CD4-positive, alpha-beta memory T cell (primary cell): ENCODE measurements at regions not wholly inside any gene's neighbourhood (a gene's known extent, or its start where the extent isn't known, plus 50 kb on each side); places are given as distances from the start of the nearest gene placed in this dataset.

ENCODE experiments used
- CTCF ChIA-PET: fragments of 350-600 bp; sonication (Branson Sonifier 250); formaldehyde crosslinking; loops from one replicate; lab custom pipeline; 2021; ENCODE audit warnings: inconsistent platforms; ENCODE audit not compliant: partially characterized antibody; lab: Charles Lee
- POLR2A ChIA-PET: fragments of 350-600 bp; sonication (Branson Sonifier 250); formaldehyde crosslinking; loops from one replicate; lab custom pipeline; 2021; ENCODE audit not compliant: partially characterized antibody; lab: Charles Lee
- DNase-seq, 5 donors: peaks; one replicate each; pipeline versions ENCODE4 v3.0.0 to v3.0.0-alpha.2; 2020 to 2022; ENCODE audit warnings: mixed read lengths in 1 of 5
- H3K27ac ChIP-seq: one replicate; pipeline ENCODE4 v1.7.0; 2013; ENCODE audit warnings: low read depth, low read length
- H3K27me3 ChIP-seq: 2 replicates; pipeline ENCODE4 v1.7.0; 2013; ENCODE audit warnings: mild to moderate bottlenecking, low read length, moderate library complexity; ENCODE audit not compliant: insufficient read depth
- H3K36me3 ChIP-seq: 2 replicates; pipeline ENCODE4 v1.7.0; 2013; ENCODE audit warnings: mild to moderate bottlenecking, low read length, moderate library complexity; ENCODE audit not compliant: insufficient read depth
- H3K4me1 ChIP-seq: 2 replicates; pipeline ENCODE4 v1.7.0; 2013; ENCODE audit warnings: mild to moderate bottlenecking, low read length, moderate library complexity; ENCODE audit not compliant: insufficient read depth
- H3K4me3 ChIP-seq, 2 donors: one replicate each; pipeline ENCODE4 v1.7.0; 2013; ENCODE audit warnings: low read length in 2 of 2, mild to moderate bottlenecking in 1 of 2
- H3K9me3 ChIP-seq, 2 donors: one replicate each; pipeline ENCODE4 v1.7.0; 2013; ENCODE audit warnings: low read length in 2 of 2, control low read depth in 1 of 2; ENCODE audit not compliant: control insufficient read depth in 1 of 2
- H3K27ac Mint-ChIP-seq, 7 donors: one replicate each; pipeline ENCODE4 v1.8.0; 2020 to 2021; ENCODE audit warnings: mixed read lengths in 7 of 7, mild to moderate bottlenecking in 6 of 7, inconsistent platforms in 3 of 7, moderate library complexity in 3 of 7
- H3K27me3 Mint-ChIP-seq, 2 donors: one replicate each; pipeline ENCODE4 v1.8.0; 2020 to 2021; ENCODE audit warnings: mixed read lengths in 2 of 2
- H3K36me3 Mint-ChIP-seq, 2 donors: one replicate each; pipeline ENCODE4 v1.8.0; 2020 to 2021; ENCODE audit warnings: mixed read lengths in 2 of 2, inconsistent platforms in 1 of 2, mild to moderate bottlenecking in 1 of 2
- H3K4me1 Mint-ChIP-seq, 4 donors: one replicate each; pipeline ENCODE4 v1.8.0; 2020 to 2021; ENCODE audit warnings: mixed read lengths in 4 of 4, mild to moderate bottlenecking in 1 of 4
- H3K4me3 Mint-ChIP-seq, 8 donors: one replicate each; pipeline ENCODE4 v1.8.0; 2020 to 2021; ENCODE audit warnings: mixed read lengths in 8 of 8, mild to moderate bottlenecking in 7 of 8, moderate library complexity in 6 of 8, inconsistent platforms in 3 of 8
- H3K9me3 Mint-ChIP-seq, 8 donors: one replicate each; pipeline ENCODE4 v1.8.0; 2020 to 2021; ENCODE audit warnings: mixed read lengths in 8 of 8, mild to moderate bottlenecking in 5 of 8, inconsistent platforms in 3 of 8, moderate library complexity in 1 of 8
- intact Hi-C: fragments of 100-400 bp; cut with micrococcal nuclease; formaldehyde crosslinking; loops from one replicate; pipeline ENCODE4 v1.15.1; 2023

DNA sequence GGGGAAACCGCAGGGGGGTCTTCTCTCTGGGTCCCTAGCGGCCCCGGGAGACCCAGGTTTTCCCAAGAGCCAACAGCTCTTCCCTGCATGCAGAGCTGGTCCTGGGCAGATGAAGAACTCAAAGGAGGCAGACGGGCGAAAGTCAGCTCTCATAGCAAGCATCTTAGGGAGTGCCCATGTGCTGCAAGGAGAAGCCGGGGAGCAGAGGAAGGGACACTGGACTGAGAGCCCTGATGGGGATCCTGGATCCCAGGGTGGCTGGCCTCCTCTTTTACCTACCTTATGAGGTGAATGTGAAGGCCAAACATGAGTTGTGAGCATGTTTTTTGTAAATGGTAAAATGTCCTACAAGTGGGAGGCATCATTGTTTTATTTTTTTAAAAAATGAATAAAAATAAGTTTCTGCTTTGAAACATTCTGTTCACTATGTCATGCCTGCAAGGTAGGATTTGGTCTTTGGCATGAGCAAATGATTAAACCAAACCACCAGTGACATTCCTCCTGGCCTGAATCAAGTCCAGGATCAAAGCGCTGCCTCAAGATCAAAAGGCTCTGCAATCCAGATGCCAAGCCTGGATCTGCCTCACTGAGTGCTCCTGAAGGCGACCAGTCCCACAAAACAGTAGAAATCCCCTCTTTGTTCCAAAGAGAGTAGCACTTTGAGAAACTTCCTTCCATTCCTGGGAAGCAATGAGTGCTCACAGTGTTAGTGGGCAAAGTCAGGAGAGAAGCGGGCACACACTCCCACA lies 92.2 kb upstream of the SERP2 start:
- Mint-ChIP-seq H3K4me1 (peaks cover 3 to 13% (median 11%) of the 10 kb centered on the region in 4 donors), H3K36me3 (no peaks in the 10 kb centered on the region), H3K4me3 (no peak overlapping the region), H3K27ac (no peak overlapping the region), H3K9me3 (peaks cover 0 to 9% (median 4%) of the 10 kb centered on the region in 8 donors), H3K27me3 (peaks cover 26 to 46% of the 10 kb centered on the region in 2 donors)
- H3K4me3 ChIP-seq: no peak overlapping the region
- DNase-seq: no peak
- H3K36me3 ChIP-seq: no peaks in the 10 kb centered on the region
- H3K9me3 ChIP-seq: no peaks in the 10 kb centered on the region
- no peaks in the 10 kb centered on the region for H3K27me3 ChIP-seq
- no peak overlapping the region for H3K27ac ChIP-seq
- CTCF ChIA-PET: no interaction called here
- POLR2A ChIA-PET: no interaction called here
- H3K4me1 ChIP-seq: peaks cover 8% of the 10 kb centered on the region
- intact Hi-C loops: no loop called here

DNA sequence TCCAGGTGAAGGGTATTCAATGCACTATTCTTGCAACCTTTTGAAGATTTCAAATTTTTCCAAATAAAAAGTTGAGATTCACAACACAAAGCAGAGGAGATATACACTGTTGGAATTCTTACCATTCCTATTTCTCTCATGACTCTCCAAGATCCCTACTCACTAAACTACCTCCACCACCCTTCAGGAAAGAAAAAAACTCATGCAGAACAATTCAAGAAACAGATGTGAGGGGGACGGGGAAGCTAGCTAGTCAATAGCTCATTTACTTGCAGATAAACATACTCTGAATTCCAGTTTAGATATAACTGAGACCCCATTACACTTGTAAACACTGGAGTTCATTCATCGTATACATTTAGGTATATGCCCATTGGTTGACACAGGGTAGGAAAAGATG lies 90.0 kb upstream of the SERP2 start:
- H3K4me1 Mint-ChIP-seq: peaks cover 0 to 3% (median 0%) of the 10 kb centered on the region in 4 donors
- no peaks in the 10 kb centered on the region for H3K36me3 Mint-ChIP-seq
- ChIA-PET POLR2A (no interaction called here), CTCF (no interaction called here)
- no peaks in the 10 kb centered on the region for H3K27me3 ChIP-seq
- H3K36me3 ChIP-seq: no peaks in the 10 kb centered on the region
- no peak overlapping the region for H3K27ac Mint-ChIP-seq
- DNase-seq: no peak
- H3K9me3 ChIP-seq: no peaks in the 10 kb centered on the region
- H3K27ac ChIP-seq: no peak overlapping the region
- H3K4me3 Mint-ChIP-seq: no peak overlapping the region
- H3K4me3 ChIP-seq: no peak overlapping the region
- peaks cover 0 to 6% (median 2%) of the 10 kb centered on the region in 8 donors for H3K9me3 Mint-ChIP-seq
- H3K4me1 ChIP-seq: no peaks in the 10 kb centered on the region
- intact Hi-C loops: no loop called here
- H3K27me3 Mint-ChIP-seq: peaks cover 32 to 55% of the 10 kb centered on the region in 2 donors

DNA sequence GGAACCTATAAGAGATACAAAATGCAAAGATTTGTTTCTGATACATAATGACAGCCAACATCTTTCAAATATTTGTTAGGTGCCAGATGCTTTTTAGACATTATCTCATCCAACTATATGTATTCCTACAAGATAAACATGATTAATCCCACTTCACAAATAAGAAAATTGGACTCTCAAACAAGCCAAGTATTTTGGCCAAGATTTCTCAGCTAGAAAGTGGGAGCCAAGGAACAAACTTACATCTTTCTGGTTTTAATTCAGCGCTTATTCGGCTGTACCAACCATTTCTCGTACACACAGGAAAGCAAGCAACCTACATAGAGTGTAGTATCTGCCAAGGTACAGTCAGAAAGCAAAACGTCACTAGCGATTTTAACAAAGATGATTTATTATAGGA lies 85.7 kb upstream of the SERP2 start:
- no peaks in the 10 kb centered on the region for H3K36me3 ChIP-seq
- H3K9me3 Mint-ChIP-seq: peaks cover 0 to 4% (median 1%) of the 10 kb centered on the region in 8 donors
- no peak overlapping the region for H3K27ac Mint-ChIP-seq
- H3K4me1 Mint-ChIP-seq: no peaks in the 10 kb centered on the region
- H3K9me3 ChIP-seq: no peaks in the 10 kb centered on the region
- H3K36me3 Mint-ChIP-seq: no peaks in the 10 kb centered on the region
- H3K4me3 Mint-ChIP-seq: no peak overlapping the region
- no peaks in the 10 kb centered on the region for H3K27me3 ChIP-seq
- no peak overlapping the region for H3K27ac ChIP-seq
- no peaks in the 10 kb centered on the region for H3K4me1 ChIP-seq
- peaks cover 23 to 44% of the 10 kb centered on the region in 2 donors for H3K27me3 Mint-ChIP-seq
- intact Hi-C loops: no loop called here
- CTCF ChIA-PET: no interaction called here
- POLR2A ChIA-PET: no interaction called here
- H3K4me3 ChIP-seq: no peak overlapping the region
- DNase-seq: no peak

DNA sequence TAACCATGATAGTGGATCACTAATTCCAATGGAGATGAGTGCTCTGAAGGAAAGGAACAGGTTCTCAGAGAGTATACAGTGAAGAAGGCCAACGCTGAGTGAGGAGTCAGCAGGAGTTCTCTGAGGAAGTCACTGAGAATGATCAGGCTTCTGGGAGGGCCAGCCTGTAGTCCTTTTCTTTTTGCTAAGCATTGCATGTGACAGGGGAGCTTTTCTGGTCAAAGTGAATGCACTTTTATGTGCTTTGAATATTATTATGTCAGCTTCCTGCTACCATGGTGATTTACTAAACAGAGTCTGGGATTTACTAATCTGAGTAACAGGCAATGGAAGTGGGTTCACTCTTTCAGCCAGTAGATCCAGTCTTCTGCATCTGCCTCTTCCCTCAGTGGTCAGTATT lies 81.1 kb upstream of the SERP2 start:
- ChIA-PET CTCF (no interaction called here), POLR2A (no interaction called here)
- peaks cover 3 to 15% of the 10 kb centered on the region in 2 donors for H3K27me3 Mint-ChIP-seq
- no peaks in the 10 kb centered on the region for H3K36me3 Mint-ChIP-seq
- no peak overlapping the region for H3K27ac Mint-ChIP-seq
- H3K9me3 Mint-ChIP-seq: no peaks in the 10 kb centered on the region
- H3K27ac ChIP-seq: no peak overlapping the region
- no peak overlapping the region for H3K4me3 Mint-ChIP-seq
- peaks cover 4 to 9% (median 8%) of the 10 kb centered on the region in 4 donors for H3K4me1 Mint-ChIP-seq
- DNase-seq: no peak
- H3K36me3 ChIP-seq: no peaks in the 10 kb centered on the region
- intact Hi-C loops: no loop called here
- no peaks in the 10 kb centered on the region for H3K27me3 ChIP-seq
- no peaks in the 10 kb centered on the region for H3K9me3 ChIP-seq
- no peak overlapping the region for H3K4me3 ChIP-seq
- no peaks in the 10 kb centered on the region for H3K4me1 ChIP-seq

DNA sequence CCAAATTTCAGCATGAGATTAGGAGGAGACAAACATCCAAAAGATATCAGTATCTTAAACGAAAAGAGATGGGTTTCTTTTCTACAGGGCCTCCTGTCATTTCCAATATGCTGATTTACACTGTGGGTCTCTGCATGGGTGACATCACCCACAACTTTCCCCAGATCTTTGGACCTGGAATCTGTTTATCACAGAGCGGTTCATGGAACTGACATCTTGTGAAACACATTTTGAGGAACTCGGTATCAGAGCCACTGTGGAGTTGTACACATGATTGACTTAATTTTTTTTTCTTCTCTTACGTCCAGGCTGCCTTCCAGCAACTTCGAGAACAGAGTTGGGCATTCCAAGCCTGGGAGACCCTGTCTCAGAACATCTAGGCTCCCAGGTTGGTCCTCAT lies 80.2 kb upstream of the SERP2 start:
- no peak for DNase-seq
- Histone ChIP-seq H3K9me3 (no peaks in the 10 kb centered on the region), H3K36me3 (no peaks in the 10 kb centered on the region), H3K27ac (no peak overlapping the region), H3K27me3 (no peaks in the 10 kb centered on the region), H3K4me3 (no peak overlapping the region), H3K4me1 (no peaks in the 10 kb centered on the region)
- POLR2A ChIA-PET: no interaction called here
- CTCF ChIA-PET: no interaction called here
- intact Hi-C loops: no loop called here
- Mint-ChIP-seq H3K9me3 (peaks cover 0 to 1% (median 0%) of the 10 kb centered on the region in 8 donors), H3K36me3 (no peaks in the 10 kb centered on the region), H3K4me1 (peaks cover 4 to 9% (median 8%) of the 10 kb centered on the region in 4 donors), H3K27me3 (peaks cover 0 to 12% of the 10 kb centered on the region in 2 donors), H3K27ac (no peak overlapping the region), H3K4me3 (no peak overlapping the region)

DNA sequence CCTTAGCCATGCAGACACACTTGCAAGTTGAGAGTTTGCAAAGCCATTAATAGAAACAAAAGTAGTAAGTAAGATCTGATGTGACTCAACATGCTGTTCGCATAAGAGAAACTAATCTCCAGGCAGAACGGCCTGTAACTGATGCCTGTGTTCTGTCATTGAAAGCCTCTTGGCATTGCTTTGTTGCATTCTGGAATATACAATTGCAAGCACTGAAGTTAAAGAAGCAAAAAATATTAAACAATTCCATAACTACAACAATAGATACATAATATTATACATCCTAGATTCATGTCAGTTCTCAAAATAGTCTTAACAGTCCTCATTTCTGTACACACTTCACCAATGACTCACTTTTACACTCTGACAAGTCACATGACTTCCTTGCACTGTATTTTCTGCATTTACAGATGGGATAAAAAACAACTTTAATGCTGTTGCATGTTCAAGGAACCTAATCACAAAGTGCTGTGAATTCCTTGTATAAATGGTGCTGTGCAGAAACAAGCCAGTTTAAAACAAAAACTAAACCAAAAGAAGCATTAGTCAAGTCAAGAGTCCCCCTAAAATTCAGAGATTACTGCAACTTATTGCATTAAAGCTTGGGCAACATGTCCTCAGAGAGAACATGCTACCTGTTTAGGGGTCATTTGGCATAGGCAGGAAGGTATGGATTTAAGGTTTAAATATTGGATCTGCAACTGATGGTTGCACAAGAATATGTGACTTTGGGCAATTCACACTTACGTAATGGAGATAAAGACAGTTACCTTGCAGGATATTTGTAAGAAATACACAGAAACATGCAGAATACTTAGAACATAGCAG lies 79.5 kb upstream of the SERP2 start:
- Mint-ChIP-seq H3K4me1 (peaks cover 4 to 9% (median 8%) of the 10 kb centered on the region in 4 donors), H3K9me3 (peaks cover 0 to 2% (median 0%) of the 10 kb centered on the region in 8 donors), H3K36me3 (no peaks in the 10 kb centered on the region), H3K27me3 (peaks cover 0 to 12% of the 10 kb centered on the region in 2 donors), H3K27ac (no peak overlapping the region), H3K4me3 (no peak overlapping the region)
- H3K4me3 ChIP-seq: no peak overlapping the region
- intact Hi-C loops: no loop called here
- no peaks in the 10 kb centered on the region for H3K9me3 ChIP-seq
- no peak for DNase-seq
- CTCF ChIA-PET: no interaction called here
- no peaks in the 10 kb centered on the region for H3K4me1 ChIP-seq
- no peak overlapping the region for H3K27ac ChIP-seq
- no peaks in the 10 kb centered on the region for H3K36me3 ChIP-seq
- POLR2A ChIA-PET: no interaction called here
- H3K27me3 ChIP-seq: no peaks in the 10 kb centered on the region

DNA sequence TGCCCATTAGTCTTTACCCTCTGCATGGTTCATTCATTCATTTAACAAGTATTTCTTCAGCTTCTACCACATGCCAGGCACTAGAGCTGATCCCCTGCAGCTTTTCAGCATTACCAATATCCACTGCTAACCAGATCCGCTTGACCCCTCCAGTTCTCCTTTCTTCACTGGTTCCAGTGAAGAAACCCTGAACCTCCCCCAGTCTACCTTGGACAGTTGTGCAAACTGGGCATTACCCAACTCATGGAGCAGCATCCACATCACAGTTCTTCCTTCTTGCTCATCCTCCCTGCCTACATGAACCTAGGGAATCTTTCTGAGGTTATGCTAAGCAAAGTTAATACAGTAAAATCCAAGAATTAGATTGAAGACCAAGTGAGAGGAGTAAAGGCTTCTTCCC lies 78.7 kb upstream of the SERP2 start:
- Mint-ChIP-seq H3K36me3 (no peaks in the 10 kb centered on the region), H3K9me3 (peaks cover 0 to 2% (median 0%) of the 10 kb centered on the region in 8 donors), H3K4me3 (no peak overlapping the region), H3K27ac (no peak overlapping the region), H3K4me1 (peaks cover 4 to 9% (median 8%) of the 10 kb centered on the region in 4 donors), H3K27me3 (peaks cover 0 to 11% of the 10 kb centered on the region in 2 donors)
- intact Hi-C loops: no loop called here
- Histone ChIP-seq H3K36me3 (no peaks in the 10 kb centered on the region), H3K27ac (no peak overlapping the region), H3K4me3 (no peak overlapping the region), H3K4me1 (no peaks in the 10 kb centered on the region), H3K27me3 (no peaks in the 10 kb centered on the region), H3K9me3 (no peaks in the 10 kb centered on the region)
- CTCF ChIA-PET: no interaction called here
- POLR2A ChIA-PET: no interaction called here
- DNase-seq: no peak
